T-helper 9 cell (primary cell): ENCODE measurements at regions not wholly inside any gene's neighbourhood (a gene's known extent, or its start where the extent isn't known, plus 50 kb on each side); places are given as distances from the start of the nearest gene placed in this dataset.
"Not testable (repeated sequence)": the region's sequence is repeated elsewhere in the genome, so short reads cannot be mapped to it uniquely, and the experiment has no call there.

ENCODE experiments used
- DNase-seq: peaks from one replicate; pipeline ENCODE4 v3.0.0-alpha.2; 2020

DNA sequence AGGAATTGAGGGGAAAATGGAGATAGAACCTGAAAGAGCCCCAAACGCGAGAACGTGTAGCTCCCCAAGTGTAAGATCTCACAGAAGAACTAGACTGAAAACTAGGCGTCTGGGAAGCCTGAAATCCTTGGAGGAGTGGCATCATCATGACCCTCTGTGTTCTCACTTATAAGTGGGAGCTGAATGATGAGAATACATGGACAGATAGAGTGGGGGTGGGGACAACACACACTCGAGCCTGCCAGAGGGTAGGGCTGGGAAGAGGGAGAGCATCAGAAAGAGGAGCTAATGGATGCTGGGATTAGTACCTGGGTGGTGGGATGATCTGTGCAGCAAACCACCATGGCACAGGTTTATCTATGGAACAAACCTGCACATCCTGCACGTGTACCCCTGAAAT is 258.7 kb upstream of the NOTCH2NLA start:
- DNase-seq, result not testable (repeated sequence)

GRCh38 chr1:146487155-146487554 is 258.3 kb upstream of the NOTCH2NLA start:
- DNase-seq, result not testable (repeated sequence)

GRCh38 chr1:146486300-146487014 is 257.6 kb upstream of the NOTCH2NLA start:
- not testable (repeated sequence) for DNase-seq

- DNase-seq, result not testable (repeated sequence)
Measured at GRCh38 chr1:146484195-146484594, 255.4 kb upstream of the NOTCH2NLA start.

GRCh38 chr1:146479188-146479587 is 250.4 kb upstream of the NOTCH2NLA start:
- not testable (repeated sequence) for DNase-seq

GRCh38 chr1:146478125-146478720 is 249.4 kb upstream of the NOTCH2NLA start:
- DNase-seq, result not testable (repeated sequence)

- DNase-seq, result not testable (repeated sequence)
Measured at GRCh38 chr1:146475086-146475485, 246.3 kb upstream of the NOTCH2NLA start.

GRCh38 chr1:146474216-146474615 is 245.4 kb upstream of the NOTCH2NLA start:
- DNase-seq, result not testable (repeated sequence)

DNA sequence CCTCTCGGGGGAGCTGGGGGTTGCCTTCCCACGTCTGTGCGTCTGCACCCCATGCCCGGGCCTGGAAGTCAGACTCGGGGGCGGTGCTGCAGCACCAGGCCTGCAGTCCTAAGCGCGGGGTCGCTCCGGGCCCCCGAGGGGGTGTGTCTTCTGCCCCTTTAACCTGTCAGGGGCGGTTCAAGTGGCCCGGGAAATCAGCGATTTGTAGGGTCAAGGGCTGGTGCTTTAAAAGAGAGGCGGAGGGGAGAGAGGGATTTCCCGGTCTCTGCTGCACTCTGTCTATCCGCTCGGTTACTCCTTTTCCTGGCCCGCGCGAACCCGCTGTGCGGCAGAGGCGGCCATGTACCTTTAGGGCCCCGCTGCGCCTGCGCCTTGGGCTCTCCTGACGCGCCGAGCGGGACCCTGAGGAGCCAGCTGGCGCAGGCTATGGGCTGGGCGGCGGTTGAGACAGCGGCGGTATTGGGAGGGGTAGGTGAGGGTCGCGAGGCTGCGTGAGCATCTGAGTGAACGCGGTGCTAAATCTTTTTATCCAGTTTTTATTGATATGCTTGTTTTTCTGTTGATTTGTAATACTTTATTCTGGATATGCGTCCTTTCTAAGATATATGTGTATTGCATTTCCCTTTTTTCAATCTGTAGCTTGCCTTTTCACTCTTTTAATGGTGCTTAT is 243.5 kb upstream of the NOTCH2NLA start:
- DNase-seq, result peak; percentile 66

DNA sequence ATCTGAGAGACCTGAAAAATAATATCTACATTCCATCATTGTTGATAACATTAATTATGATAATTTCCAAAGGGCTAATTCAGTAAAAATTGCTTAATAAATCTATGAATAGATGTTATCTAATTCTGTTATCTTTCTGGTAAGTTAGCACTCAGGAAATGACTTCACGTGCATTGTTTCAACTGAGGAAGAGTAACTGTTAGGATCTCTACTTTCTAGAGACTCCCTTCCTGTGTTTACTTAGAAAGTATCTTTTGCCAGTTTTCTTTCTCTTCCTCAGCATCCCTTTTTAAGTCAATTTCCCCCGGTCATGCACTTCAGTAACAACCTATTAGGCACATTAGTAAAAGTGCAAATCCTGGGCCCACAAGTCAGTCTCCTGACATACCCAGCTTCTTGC is 231.1 kb upstream of the NOTCH2NLA start:
- not testable (repeated sequence) for DNase-seq

DNA sequence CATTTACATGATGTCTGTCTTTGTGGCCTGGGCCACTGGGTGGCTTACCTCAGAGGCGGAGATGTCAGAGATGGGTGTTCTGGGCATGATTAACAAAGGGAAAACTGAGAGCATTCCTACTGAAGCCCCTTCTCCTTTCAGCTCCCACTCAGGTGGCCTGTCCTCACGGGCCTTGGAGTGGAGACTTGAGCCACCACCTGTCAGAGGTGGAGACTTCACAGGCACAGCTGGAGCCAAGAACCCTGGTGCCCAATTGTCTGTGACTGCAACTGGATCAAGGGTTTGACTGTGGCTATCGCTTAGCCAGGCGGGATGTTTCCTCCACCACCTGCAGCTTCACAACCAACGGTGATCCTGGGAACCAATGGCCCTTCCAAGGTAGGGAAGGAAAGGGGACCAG is 230.5 kb upstream of the NOTCH2NLA start:
- DNase-seq, result not testable (repeated sequence)

DNA sequence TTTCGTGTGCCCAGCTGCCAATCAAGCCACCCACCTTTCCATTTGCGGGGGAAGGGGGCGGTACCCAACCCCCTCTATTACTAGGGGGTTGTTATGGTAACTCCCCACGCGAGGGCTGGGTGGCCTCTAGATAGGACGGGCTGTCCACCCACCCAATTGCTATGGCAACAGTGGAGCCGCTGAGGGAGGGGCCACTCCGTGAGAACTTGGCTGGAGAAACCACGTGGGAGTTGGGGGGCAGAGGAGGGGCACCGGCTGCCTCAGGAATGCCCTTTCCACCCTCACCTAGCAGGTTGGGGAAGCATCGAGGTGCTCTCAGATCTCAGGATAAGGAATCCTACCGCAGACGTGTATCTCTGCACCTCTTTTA is 220.0 kb upstream of the NOTCH2NLA start:
- not testable (repeated sequence) for DNase-seq

GRCh38 chr1:146448212-146448876 is 219.5 kb upstream of the NOTCH2NLA start:
- DNase-seq, result peak; percentile 38

DNA sequence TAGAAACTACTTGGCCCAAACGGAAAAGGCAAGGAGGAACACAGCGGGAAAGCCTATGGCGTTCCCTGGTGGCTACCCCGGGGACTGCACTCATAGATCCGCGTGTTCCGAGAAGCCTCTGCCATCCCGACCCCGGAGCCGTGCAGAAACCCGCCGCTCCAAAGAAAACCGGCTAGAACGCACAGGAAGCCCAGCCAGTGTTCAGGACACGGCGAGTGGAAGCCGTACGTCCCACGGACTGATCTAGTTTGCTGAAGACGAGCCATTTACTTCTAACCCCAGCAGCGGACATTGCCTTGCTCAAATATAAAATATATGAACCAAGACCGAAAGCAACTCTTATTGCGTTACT is 215.0 kb upstream of the NOTCH2NLA start:
- DNase-seq, result not testable (repeated sequence)

GRCh38 chr1:146443088-146443870 is 214.5 kb upstream of the NOTCH2NLA start:
- DNase-seq, result not testable (repeated sequence)

DNA sequence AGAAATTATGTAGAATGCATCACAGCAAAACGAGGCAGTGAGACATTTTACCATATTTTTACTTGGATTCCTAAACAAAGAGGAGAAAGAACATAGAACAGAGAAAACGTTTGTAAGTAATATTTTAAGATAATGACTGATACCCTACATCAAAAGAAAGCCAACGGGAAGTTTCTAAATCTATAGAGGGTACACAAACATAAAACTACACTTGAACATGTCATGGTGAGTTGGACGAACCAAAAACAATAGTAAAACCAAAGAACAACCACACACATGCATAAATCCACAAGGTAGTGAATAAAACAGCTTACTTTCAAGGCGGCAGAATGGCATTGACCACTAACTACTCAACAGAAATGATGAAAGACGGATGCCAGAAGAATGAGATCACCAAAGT is 209.7 kb upstream of the NOTCH2NLA start:
- DNase-seq, result not testable (repeated sequence)

- DNase-seq, result not testable (repeated sequence)
Measured at GRCh38 chr1:146416642-146417041, 187.8 kb upstream of the NOTCH2NLA start.

- DNase-seq, result not testable (repeated sequence)
Measured at GRCh38 chr1:146415017-146415416, 186.2 kb upstream of the NOTCH2NLA start.

DNA sequence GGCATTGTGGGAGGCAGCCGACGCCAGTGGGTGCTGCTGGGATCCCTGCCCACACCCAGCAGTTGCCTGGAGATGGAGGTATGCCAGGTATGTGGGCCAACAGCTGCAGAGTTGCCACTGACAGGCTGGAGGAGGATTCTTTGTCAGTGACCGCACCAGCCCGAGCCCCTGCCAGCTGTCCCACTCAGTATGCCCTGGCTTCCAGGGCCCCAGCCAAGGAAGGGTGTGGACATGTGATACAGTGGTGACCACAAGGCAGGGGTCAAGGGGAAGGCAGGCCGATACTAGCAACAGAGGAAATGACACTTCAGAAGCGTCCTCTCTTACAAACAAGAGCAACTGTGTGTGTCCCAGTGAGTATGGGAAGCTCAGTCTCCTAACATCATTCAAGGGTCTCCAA is 185.1 kb upstream of the NOTCH2NLA start:
- DNase-seq, result not testable (repeated sequence)

DNA sequence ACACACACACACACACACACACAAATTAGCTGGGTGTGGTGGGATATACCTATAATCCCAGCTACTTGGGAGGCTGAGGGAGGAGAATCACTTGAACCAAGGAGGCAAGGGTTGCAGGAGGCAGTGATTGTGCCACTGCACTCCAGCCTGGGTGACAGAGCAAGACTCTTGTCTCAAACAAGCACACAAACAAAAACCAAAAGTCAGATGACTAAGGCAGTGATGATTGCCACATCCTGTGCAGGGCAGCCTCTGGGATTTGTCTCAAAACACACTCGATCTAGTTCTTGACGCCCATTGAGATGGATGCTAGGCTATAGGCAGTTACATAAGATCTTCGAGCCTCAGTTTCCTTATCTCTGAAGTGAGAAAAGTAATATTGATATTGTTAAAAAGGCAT is 183.1 kb upstream of the NOTCH2NLA start:
- DNase-seq, result not testable (repeated sequence)

DNA sequence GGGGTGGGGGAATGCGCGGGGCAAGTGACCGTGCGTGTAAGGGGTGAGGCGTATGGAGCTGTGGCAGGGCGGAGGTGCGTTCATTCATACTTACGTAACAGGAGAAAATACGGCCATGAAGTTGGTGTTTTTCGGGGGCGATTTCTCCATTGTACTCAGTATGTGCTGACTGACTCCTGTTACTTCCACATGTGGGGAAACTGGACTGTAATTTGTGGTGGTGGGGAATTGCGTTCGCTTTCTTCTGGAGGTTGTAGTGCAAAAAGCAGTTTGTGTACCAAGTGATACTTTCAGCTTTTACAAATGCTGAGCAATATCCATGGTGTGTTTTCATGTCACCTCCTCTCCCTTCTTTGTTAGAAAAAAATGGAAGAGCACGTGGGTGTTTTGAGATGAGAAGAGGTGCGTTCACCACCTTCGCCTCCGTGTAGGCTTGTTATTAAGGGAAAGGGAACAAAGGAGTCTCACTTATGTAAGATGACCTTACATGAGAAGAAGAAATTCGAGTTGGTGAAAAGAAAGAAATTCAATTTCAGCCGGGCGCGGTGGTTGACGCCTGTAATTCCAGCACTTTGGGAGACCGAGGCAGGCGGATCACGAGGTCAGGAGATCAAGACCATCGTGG is 181.1 kb upstream of the NOTCH2NLA start:
- DNase-seq, result not testable (repeated sequence)
